ENCODE measurements at regions not wholly inside any gene's neighbourhood (a gene's known extent, or its start where the extent isn't known, plus 50 kb on each side); places are given as distances from the start of the nearest gene placed in this dataset.

GRCh38 chr1:193831465-193831864 is 645.1 kb upstream of the B3GALT2 start:
- Histone ChIP-seq H3K27ac (no peak overlapping the region), H3K9me3 (no peaks in the 10 kb centered on the region), H3K4me3 (no peak overlapping the region), H3K4me1 (no peaks in the 10 kb centered on the region), H3K27me3 (no peaks in the 10 kb centered on the region), H3K36me3 (no peaks in the 10 kb centered on the region)
- no peak for DNase-seq
- TF ChIP-seq CTCF (IDR thresholded peaks at IDR 0.05) (no peak), POLR2A (IDR thresholded peaks at IDR 0.05) (no peak)

- H3K4me1 ChIP-seq = no peaks in the 10 kb centered on the region
- no peak overlapping the region for H3K27ac ChIP-seq
- H3K4me3 ChIP-seq = no peak overlapping the region
- H3K36me3 ChIP-seq = no peaks in the 10 kb centered on the region
- TF ChIP-seq CTCF (IDR thresholded peaks at IDR 0.05) = no peak
- no peak for TF ChIP-seq POLR2A (IDR thresholded peaks at IDR 0.05)
- no peaks in the 10 kb centered on the region for H3K9me3 ChIP-seq
- no peaks in the 10 kb centered on the region for H3K27me3 ChIP-seq
- no peak for DNase-seq
These were observed 641.1 kb upstream of the B3GALT2 start for GRCh38 chr1:193827516-193827915.

GRCh38 chr1:193819376-193819775 is 633.0 kb upstream of the B3GALT2 start:
- Histone ChIP-seq H3K27ac (no peak overlapping the region), H3K4me3 (no peak overlapping the region), H3K36me3 (no peaks in the 10 kb centered on the region), H3K9me3 (no peaks in the 10 kb centered on the region), H3K4me1 (no peaks in the 10 kb centered on the region), H3K27me3 (no peaks in the 10 kb centered on the region)
- no peak for TF ChIP-seq POLR2A (IDR thresholded peaks at IDR 0.05)
- TF ChIP-seq CTCF (IDR thresholded peaks at IDR 0.05) = no peak
- DNase-seq = no peak

GRCh38 chr1:193807208-193807607 is 620.8 kb upstream of the B3GALT2 start:
- no peak overlapping the region for H3K27ac ChIP-seq
- no peak overlapping the region for H3K4me3 ChIP-seq
- TF ChIP-seq POLR2A (IDR thresholded peaks at IDR 0.05) (no peak), CTCF (IDR thresholded peaks at IDR 0.05) (no peak)
- no peaks in the 10 kb centered on the region for H3K9me3 ChIP-seq
- no peaks in the 10 kb centered on the region for H3K36me3 ChIP-seq
- no peaks in the 10 kb centered on the region for H3K4me1 ChIP-seq
- no peak for DNase-seq
- no peaks in the 10 kb centered on the region for H3K27me3 ChIP-seq

- Histone ChIP-seq H3K4me1 (no peaks in the 10 kb centered on the region), H3K36me3 (no peaks in the 10 kb centered on the region), H3K27ac (no peak overlapping the region), H3K9me3 (no peaks in the 10 kb centered on the region), H3K27me3 (no peaks in the 10 kb centered on the region), H3K4me3 (no peak overlapping the region)
- no peak for DNase-seq
- TF ChIP-seq POLR2A (IDR thresholded peaks at IDR 0.05) (no peak), CTCF (IDR thresholded peaks at IDR 0.05) (no peak)
These were observed 620.0 kb upstream of the B3GALT2 start for GRCh38 chr1:193806079-193807048.
